HT1080 (cell line): ENCODE measurements at regions not wholly inside any gene's neighbourhood (a gene's known extent, or its start where the extent isn't known, plus 50 kb on each side); places are given as distances from the start of the nearest gene placed in this dataset.

Source experiments
- DNase-seq: peaks from one replicate; pipeline ENCODE4 v3.0.0-alpha.2; 2015; ENCODE audit warnings: low read depth

- no peak for DNase-seq
Observed at GRCh38 chr2:147712051-147712450, 132.8 kb upstream of the ACVR2A start.

DNA sequence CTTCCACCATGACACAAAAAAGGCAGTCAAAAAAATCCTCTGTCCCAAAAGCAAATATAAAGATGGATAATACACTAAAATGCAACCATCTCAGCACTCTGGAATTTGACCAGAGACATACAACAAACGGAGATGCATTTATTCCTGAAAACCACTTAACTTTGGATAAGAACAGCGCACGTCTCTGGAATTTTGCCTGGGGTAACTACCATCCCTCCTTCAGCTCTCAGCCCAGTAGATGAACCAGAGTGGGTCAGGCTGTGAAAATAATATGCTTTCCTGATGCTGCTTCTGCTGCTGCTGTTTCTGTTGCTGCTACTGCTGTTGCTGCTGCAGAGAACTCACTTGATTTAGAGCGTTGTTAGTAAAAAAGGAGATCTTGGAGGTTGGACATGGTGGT lies 133.8 kb upstream of the ACVR2A start:
- peak; percentile 49 for DNase-seq

- no peak for DNase-seq
Observed at GRCh38 chr2:147709655-147710054, 135.2 kb upstream of the ACVR2A start.

DNA sequence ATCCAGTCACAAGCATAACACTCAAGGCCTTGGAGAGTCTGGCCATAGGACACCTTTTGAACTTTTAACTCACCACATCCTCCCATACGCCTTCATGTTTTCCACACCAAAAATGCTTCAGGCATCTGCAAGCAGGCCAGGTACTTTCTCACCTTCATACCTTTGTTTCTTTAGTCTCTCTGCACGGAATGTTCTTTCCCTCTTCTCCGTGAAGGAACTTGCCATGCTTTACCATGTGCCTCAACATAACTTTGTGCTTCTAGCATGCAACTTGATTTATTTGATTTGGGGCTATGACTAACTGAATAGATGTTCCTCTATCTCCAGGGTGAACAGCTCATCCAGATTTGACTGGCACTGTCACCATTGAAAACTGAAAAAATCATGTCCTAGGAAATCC lies 141.7 kb upstream of the ACVR2A start:
- no peak for DNase-seq

- DNase-seq: no peak
Observed at GRCh38 chr2:147698166-147698565, 146.7 kb upstream of the ACVR2A start.

- no peak for DNase-seq
Observed at GRCh38 chr2:147696426-147696825, 148.4 kb upstream of the ACVR2A start.

GRCh38 chr2:147689220-147689909 lies 155.5 kb upstream of the ACVR2A start:
- DNase-seq: no peak

DNA sequence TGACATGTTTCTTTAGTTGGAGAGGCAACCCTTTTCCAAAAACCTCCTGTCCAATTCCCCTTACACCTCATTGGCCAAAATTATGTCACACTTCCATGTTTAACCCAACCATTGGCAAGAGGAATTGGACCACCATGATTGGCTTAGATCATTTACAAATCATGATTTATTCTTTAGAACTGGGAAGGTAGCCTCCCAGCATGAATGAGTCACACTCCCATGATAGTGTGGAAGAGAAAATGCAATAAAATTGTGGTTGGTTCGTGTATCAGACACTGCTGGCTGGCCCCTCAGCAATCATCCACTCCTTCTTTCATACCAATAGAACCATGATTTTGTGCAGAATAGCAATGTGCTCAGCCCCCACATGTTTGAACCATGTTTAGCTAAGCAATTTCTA lies 156.6 kb upstream of the ACVR2A start:
- DNase-seq: peak; percentile 11

DNA sequence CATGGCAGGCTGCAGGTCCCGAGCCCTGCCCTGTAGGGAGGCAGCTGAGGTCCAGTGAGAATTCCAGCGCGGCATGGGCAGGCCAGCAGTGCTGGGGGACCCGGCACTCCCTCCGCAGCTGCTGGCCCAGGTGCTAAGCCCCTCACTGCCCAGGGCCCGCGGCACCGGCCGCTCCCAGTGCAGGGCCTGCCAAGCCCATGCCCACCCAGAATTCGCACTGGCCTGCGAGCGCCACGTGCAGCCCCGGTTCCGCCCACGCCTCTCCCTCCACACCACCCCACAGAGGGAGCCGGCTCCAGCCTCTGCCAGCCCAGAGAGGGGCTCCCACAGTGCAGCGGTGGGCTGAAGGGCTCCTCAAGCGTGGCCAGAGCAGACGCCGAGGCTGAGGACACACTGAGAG lies 158.5 kb upstream of the ACVR2A start:
- no peak for DNase-seq

DNA sequence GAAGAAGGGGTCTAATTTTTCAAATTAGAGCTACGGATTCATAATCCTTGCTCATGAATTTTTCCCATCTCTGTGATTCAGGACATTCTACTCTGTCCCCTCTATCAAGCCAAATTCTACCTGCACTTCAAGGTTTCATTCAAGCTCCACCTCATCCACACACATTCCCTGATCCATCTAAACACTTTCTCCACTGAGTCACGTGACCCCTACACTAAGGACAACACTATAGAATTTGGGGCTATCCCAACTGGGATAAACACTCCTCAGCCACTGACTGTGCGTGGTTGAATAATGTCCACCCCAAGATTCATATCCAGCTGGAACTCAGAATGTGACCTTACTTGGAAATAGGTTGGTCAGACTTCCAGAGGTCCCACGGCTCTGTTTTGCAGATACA lies 159.9 kb upstream of the ACVR2A start:
- no peak for DNase-seq

GRCh38 chr2:147683380-147683779 lies 161.4 kb upstream of the ACVR2A start:
- DNase-seq: no peak

GRCh38 chr2:147681093-147681492 lies 163.7 kb upstream of the ACVR2A start:
- DNase-seq: no peak

DNA sequence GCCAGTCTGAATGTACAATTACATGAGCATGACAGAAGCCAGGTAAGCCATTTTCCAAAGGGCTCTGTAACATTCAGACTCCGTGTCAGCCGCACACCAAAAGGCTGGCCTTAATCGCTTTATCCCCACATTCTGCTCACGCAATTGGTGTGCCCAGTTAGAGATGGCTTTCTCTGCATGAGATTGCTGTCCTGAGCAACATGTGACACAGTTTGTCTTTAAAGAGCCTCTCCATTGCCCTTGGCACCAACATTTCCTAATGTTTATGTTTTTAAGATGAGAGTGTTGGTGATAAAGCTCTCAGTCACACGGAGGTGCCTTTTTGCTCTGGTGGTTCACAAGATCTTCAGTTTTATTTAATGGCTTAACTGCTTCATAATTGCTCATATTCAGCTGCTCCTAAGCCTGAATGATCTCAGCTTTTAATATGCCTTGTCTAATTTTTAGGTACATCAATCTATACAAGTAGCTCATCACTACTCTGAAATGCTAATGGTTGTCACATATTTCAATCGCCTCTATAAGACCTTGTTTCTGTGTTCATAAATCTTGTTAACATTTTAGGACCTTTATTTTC lies 164.8 kb upstream of the ACVR2A start:
- DNase-seq: no peak

DNA sequence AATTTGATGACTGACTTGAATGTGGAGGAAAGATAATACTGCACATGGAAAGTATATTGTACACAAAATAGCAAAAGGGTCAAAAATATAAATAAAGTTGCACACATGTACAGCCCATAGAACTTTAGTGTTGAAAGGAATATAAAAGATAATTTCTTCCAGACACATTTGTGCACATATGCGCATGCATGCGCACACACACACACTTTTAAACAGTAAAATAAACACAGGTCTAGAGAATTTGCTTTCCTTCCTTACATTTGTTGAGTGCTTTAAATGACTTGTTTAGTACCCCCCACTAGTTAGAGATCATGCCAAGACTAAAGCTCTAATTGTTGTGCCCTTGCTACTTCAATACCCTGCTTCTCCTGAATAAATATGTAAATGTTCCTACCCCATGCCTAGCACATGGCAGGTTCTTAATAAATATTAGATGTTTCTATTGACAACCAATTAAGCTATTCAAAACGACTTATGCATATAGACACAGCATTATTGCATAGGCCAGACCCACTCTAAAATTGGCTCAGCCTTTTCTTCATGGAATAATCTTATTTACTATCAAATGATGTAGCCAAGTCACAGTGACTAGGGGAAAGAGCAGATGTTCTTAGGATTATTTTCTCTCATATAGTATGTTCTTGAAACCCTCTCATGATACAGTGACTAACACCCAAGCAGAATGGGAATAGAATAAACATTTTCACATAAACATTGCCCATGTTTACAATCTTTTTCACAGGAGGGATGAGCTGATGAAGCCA lies 165.5 kb upstream of the ACVR2A start:
- DNase-seq: no peak

- peak; percentile 61 for DNase-seq
Observed at GRCh38 chr2:147665105-147665504, 179.7 kb upstream of the ACVR2A start.

- DNase-seq: no peak
Observed at GRCh38 chr2:147663962-147664361, 180.9 kb upstream of the ACVR2A start.

GRCh38 chr2:147663153-147663961 lies 181.5 kb upstream of the ACVR2A start:
- DNase-seq: peak; percentile 28

DNA sequence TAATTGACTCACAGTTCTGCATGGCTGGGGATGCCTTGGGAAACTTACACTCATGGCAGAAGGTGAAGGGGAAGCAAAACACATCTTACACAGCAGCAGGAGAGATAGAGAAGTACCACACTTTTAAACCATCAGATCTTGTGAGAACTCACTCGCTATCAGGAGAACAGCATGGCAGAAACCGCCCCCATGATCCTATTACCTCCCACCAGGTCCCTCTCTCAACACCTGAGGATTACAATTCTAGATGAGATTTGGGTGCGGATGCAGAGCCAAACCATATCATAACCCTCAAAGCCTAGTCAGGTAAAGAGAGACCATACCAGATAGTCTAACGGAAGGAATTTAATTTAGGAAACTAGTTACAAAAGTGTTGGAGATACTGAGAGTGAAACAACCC lies 182.6 kb upstream of the ACVR2A start:
- DNase-seq: no peak

- DNase-seq: no peak
Observed at GRCh38 chr2:147660680-147661079, 184.1 kb upstream of the ACVR2A start.

GRCh38 chr2:147659051-147659450 lies 185.8 kb upstream of the ACVR2A start:
- DNase-seq: no peak

DNA sequence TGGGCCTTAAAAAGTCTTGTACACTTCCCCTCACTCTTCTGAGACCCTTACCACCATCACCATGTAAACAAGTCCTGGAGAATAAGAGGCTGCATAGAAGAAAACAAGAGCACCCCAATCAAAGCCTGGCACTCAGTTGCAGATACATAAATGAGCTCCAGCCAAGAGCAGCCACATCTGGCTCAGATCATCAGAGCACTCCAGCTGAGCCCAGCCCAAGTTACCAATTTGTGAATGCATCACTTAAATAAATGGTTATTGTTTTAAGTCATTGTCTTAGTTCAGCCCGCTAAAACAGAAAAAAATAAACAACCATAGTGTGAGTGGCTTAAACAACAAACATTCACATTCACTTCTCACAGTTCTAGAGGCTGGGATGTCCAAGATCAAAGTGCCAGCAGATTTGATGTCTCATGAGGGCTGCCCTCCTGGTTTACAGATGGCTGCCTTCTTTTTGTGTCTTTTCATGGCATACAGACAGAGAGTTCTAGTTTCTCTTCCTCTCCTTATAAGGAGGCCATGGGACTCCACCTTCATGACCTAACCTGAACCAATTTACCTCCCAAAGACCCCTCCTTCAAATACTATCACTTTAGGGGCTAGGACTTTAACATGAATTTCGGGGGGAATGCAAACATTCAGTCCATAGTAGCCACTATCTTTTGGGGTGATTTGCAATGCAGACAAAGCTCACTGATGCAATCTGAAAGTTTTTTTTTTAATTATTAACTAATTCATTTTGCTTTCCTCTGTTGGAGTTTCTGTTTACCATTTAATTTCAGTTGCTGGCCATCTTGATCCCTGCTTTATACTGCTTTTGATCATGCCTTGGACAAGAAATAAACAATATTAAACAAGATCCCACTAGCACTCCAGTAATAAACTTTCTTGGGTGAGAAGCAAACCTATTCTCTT lies 187.5 kb upstream of the ACVR2A start:
- no peak for DNase-seq
